Neural progenitor cell (in vitro differentiated cells): ENCODE measurements at regions not wholly inside any gene's neighbourhood (a gene's known extent, or its start where the extent isn't known, plus 50 kb on each side); places are given as distances from the start of the nearest gene placed in this dataset.

Experiments
- DNase-seq: peaks from one replicate; pipeline ENCODE4 v3.0.0-alpha.2; 2016; ENCODE audit warnings: low spot score
- H2AFZ ChIP-seq: fragments of 200-600 bp; sonication (generic); replicated peaks from 2 replicates; pipeline ENCODE4 v1.6.1; 2016; ENCODE audit warnings: antibody characterized with exemption
- H3F3A ChIP-seq: fragments of 200-600 bp; sonication (generic); 2 replicates; pipeline ENCODE4 v1.6.1; 2016; ENCODE audit warnings: antibody characterized with exemption, low read depth
- H3K27ac ChIP-seq: fragments of 200-600 bp; sonication (generic); 2 replicates; pipeline ENCODE4 v1.5.1; 2016; ENCODE audit warnings: mild to moderate bottlenecking
- H3K27me3 ChIP-seq: fragments of 200-600 bp; sonication (generic); 2 replicates; pipeline ENCODE4 v1.6.1; 2016; ENCODE audit warnings: mild to moderate bottlenecking, moderate library complexity
- H3K36me3 ChIP-seq: fragments of 200-600 bp; sonication (generic); 2 replicates; pipeline ENCODE4 v1.5.1; 2016
- H3K4me1 ChIP-seq: fragments of 200-600 bp; sonication (generic); 2 replicates; pipeline ENCODE4 v1.6.1; 2016; ENCODE audit warnings: mixed run types
- H3K4me2 ChIP-seq: fragments of 200-600 bp; sonication (generic); 2 replicates; pipeline ENCODE4 v1.6.1; 2016
- H3K4me3 ChIP-seq: fragments of 200-600 bp; sonication (generic); 2 replicates; pipeline ENCODE4 v1.5.1; 2016
- H3K79me2 ChIP-seq: fragments of 200-600 bp; sonication (generic); 2 replicates; pipeline ENCODE4 v1.6.1; 2016; ENCODE audit warnings: low read depth
- H3K9ac ChIP-seq: fragments of 200-600 bp; sonication (generic); 2 replicates; pipeline ENCODE4 v1.6.1; 2016
- H3K9me3 ChIP-seq: fragments of 200-600 bp; sonication (generic); 2 replicates; pipeline ENCODE4 v1.5.1; 2016; ENCODE audit warnings: low read depth
- H4K20me1 ChIP-seq: fragments of 200-600 bp; sonication (generic); 2 replicates; pipeline ENCODE4 v1.6.1; 2016; ENCODE audit warnings: low read depth
- H3K27ac Mint-ChIP-seq: 3 replicates; pipeline ENCODE4 v1.8.0; 2021; ENCODE audit warnings: mixed read lengths
- H3K27me3 Mint-ChIP-seq: 2 replicates; pipeline ENCODE4 v1.8.0; 2022; ENCODE audit warnings: low read depth, mild to moderate bottlenecking, inconsistent platforms, moderate library complexity, mixed read lengths; ENCODE audit not compliant: insufficient read depth
- H3K36me3 Mint-ChIP-seq: 3 replicates; pipeline ENCODE4 v1.8.0; 2021; ENCODE audit warnings: mixed read lengths
- H3K4me1 Mint-ChIP-seq: 3 replicates; pipeline ENCODE4 v1.8.0; 2021; ENCODE audit warnings: mixed read lengths
- H3K4me3 Mint-ChIP-seq: 3 replicates; pipeline ENCODE4 v1.8.0; 2021; ENCODE audit warnings: mild to moderate bottlenecking, moderate library complexity, mixed read lengths
- H3K9me3 Mint-ChIP-seq: 3 replicates; pipeline ENCODE4 v1.8.0; 2020; ENCODE audit warnings: mixed read lengths
- EZH2 ChIP-seq: fragments of 200-600 bp; sonication (generic); IDR thresholded peaks from 2 replicates; pipeline ENCODE4 v1.6.1; 2017; ENCODE audit warnings: antibody characterized with exemption, mild to moderate bottlenecking, moderate library complexity
- EZH2phosphoT487 ChIP-seq: fragments of 200-600 bp; sonication (generic); IDR thresholded peaks from 2 replicates; pipeline ENCODE4 v1.6.1; 2017; ENCODE audit warnings: antibody characterized with exemption
- TF ChIP-seq, protein P1 (sequence below): fragments of 200-600 bp; sonication (generic); IDR thresholded peaks from 2 replicates; pipeline ENCODE4 v1.5.1; 2017; ENCODE audit warnings: antibody characterized with exemption, mild to moderate bottlenecking

DNA sequence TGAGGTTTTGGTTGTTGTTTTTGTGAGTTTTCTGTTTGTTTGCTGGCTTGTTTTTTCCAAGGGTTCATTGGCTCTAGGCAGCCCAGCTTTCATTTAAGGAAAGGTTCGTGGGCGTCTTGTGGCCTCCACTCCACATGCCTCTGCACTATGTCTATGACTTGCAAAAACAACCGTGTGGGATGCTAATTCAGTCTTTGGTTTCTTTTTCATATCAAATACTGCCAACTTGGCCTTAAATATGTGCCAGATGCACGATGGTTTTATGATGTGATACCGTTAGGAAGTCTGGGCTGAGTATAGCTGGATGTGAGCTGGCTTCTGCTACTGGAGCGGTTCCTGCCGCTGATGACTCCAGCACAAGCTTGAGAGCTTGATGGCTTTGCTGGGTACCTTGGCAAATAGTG lies 96.3 kb downstream of the BMP2 start:
- H3K4me1 ChIP-seq, result peaks cover 13% of the 10 kb centered on the region
- H3K9me3 ChIP-seq, result no peaks in the 10 kb centered on the region
- TF ChIP-seq EZH2phosphoT487 (no peak), EZH2 (no peak)
- TF ChIP-seq, protein P1, sequence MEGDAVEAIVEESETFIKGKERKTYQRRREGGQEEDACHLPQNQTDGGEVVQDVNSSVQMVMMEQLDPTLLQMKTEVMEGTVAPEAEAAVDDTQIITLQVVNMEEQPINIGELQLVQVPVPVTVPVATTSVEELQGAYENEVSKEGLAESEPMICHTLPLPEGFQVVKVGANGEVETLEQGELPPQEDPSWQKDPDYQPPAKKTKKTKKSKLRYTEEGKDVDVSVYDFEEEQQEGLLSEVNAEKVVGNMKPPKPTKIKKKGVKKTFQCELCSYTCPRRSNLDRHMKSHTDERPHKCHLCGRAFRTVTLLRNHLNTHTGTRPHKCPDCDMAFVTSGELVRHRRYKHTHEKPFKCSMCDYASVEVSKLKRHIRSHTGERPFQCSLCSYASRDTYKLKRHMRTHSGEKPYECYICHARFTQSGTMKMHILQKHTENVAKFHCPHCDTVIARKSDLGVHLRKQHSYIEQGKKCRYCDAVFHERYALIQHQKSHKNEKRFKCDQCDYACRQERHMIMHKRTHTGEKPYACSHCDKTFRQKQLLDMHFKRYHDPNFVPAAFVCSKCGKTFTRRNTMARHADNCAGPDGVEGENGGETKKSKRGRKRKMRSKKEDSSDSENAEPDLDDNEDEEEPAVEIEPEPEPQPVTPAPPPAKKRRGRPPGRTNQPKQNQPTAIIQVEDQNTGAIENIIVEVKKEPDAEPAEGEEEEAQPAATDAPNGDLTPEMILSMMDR, result no peak
- H3K4me3 Mint-ChIP-seq, result no peak overlapping the region
- H3K79me2 ChIP-seq, result no peaks in the 10 kb centered on the region
- H3K27ac Mint-ChIP-seq, result no peak overlapping the region
- no peak overlapping the region for H3K9ac ChIP-seq
- H3K36me3 ChIP-seq, result no peaks in the 10 kb centered on the region
- no peak overlapping the region for H3K4me2 ChIP-seq
- peak overlapping the region; percentile 40 for H2AFZ ChIP-seq
- H3K36me3 Mint-ChIP-seq, result no peaks in the 10 kb centered on the region
- no peaks in the 10 kb centered on the region for H3K27me3 ChIP-seq
- no peaks in the 10 kb centered on the region for H4K20me1 ChIP-seq
- H3K27ac ChIP-seq, result no peak overlapping the region
- no peaks in the 10 kb centered on the region for H3K9me3 Mint-ChIP-seq
- peaks cover 7% of the 10 kb centered on the region for H3K4me1 Mint-ChIP-seq
- DNase-seq, result no peak
- no peak overlapping the region for H3K4me3 ChIP-seq
- H3K27me3 Mint-ChIP-seq, result no peaks in the 10 kb centered on the region
- no peaks in the 10 kb centered on the region for H3F3A ChIP-seq

- Histone ChIP-seq H2AFZ (no peak overlapping the region), H4K20me1 (no peaks in the 10 kb centered on the region), H3K79me2 (no peaks in the 10 kb centered on the region), H3K4me3 (no peak overlapping the region), H3K4me1 (peaks cover 13% of the 10 kb centered on the region), H3F3A (no peaks in the 10 kb centered on the region), H3K36me3 (no peaks in the 10 kb centered on the region), H3K4me2 (no peak overlapping the region), H3K9ac (no peak overlapping the region), H3K9me3 (no peaks in the 10 kb centered on the region), H3K27ac (no peak overlapping the region), H3K27me3 (no peaks in the 10 kb centered on the region)
- Mint-ChIP-seq H3K27me3 (no peaks in the 10 kb centered on the region), H3K36me3 (no peaks in the 10 kb centered on the region), H3K9me3 (no peaks in the 10 kb centered on the region), H3K27ac (no peak overlapping the region), H3K4me3 (no peak overlapping the region), H3K4me1 (peaks cover 10% of the 10 kb centered on the region)
- TF ChIP-seq EZH2phosphoT487 (no peak), EZH2 (no peak)
- TF ChIP-seq, protein P1, result no peak
- no peak for DNase-seq
Observed at GRCh38 chr20:6864740-6865139, 97.3 kb downstream of the BMP2 start.

DNA sequence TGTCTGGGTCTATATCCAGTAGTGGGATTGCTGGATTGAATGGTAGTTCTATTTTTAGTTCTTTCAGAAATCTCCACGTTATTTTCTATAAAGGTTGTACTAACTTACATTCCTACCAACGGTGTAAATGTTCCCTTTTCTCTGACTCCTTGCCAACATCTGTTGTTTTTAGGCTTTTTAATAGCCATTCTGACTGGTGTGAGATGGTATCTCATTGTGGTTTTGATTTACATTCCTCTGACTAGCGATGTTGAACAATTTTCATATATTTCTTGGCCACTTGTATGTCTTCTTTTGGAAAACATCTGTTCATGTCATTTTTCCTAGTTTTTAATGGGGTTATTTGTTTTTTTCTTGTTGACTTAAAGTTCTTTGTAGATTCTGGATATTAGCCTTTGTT lies 99.3 kb downstream of the BMP2 start:
- H3K9me3 Mint-ChIP-seq, result no peaks in the 10 kb centered on the region
- H3K27me3 Mint-ChIP-seq, result no peaks in the 10 kb centered on the region

More for the DNA sequence above, 99.3 kb downstream of the BMP2 start:
- DNase-seq, result no peak
- Histone ChIP-seq H3K4me2 (no peak overlapping the region), H3F3A (no peaks in the 10 kb centered on the region), H3K79me2 (no peaks in the 10 kb centered on the region), H3K36me3 (no peaks in the 10 kb centered on the region), H3K4me3 (no peak overlapping the region), H2AFZ (no peak overlapping the region), H3K27me3 (no peaks in the 10 kb centered on the region), H4K20me1 (no peaks in the 10 kb centered on the region), H3K4me1 (peaks cover 6% of the 10 kb centered on the region), H3K9ac (no peak overlapping the region), H3K27ac (no peak overlapping the region), H3K9me3 (no peaks in the 10 kb centered on the region)
- TF ChIP-seq EZH2 (no peak), EZH2phosphoT487 (no peak)
- TF ChIP-seq, protein P1, result no peak
- Mint-ChIP-seq H3K36me3 (no peaks in the 10 kb centered on the region), H3K4me1 (peaks cover 15% of the 10 kb centered on the region), H3K27ac (no peak overlapping the region), H3K4me3 (no peak overlapping the region)
